GM19324 (cell line): ENCODE measurements at regions not wholly inside any gene's neighbourhood (a gene's known extent, or its start where the extent isn't known, plus 50 kb on each side); places are given as distances from the start of the nearest gene placed in this dataset.

ENCODE experiments used
- ATAC-seq: cut with Tn5 transposase; IDR thresholded peaks from one replicate; pipeline ENCODE4 v1.9.1; 2021; ENCODE audit warnings: mild to moderate bottlenecking, moderate library complexity; ENCODE audit not compliant: unreplicated experiment, low FRiP score

GRCh38 chr10:31587691-31588090 is 268.7 kb downstream of the ZEB1 start:
- ATAC-seq = no peak

- ATAC-seq = no peak
Observed at GRCh38 chr10:31586723-31587638, 268.0 kb downstream of the ZEB1 start.

- no peak for ATAC-seq
Observed at GRCh38 chr10:31584876-31585275, 265.9 kb downstream of the ZEB1 start.

- no peak for ATAC-seq
Observed at GRCh38 chr10:31584098-31584631, 265.1 kb downstream of the ZEB1 start.

DNA sequence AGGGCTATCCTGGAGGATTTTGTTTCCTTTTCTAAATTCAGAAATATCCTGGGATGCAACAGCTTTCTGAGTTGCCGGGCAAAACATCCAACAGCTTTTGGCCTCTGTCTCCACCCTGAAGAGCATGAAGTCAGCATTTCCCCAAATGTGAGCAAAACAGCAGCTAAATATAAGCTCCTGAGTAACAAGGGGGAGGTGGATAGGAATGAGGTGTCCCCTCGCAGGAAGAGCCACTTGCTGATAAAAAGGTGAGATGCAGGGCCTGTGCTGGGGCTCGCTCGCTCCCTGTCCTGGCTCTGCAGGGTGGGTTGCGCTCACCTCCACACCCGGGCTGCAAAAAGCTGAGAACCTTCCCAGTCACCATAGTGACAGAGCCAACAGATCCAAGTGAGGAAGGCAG is 264.3 kb downstream of the ZEB1 start:
- no peak for ATAC-seq

GRCh38 chr10:31582365-31583052 is 263.5 kb downstream of the ZEB1 start:
- ATAC-seq = no peak

DNA sequence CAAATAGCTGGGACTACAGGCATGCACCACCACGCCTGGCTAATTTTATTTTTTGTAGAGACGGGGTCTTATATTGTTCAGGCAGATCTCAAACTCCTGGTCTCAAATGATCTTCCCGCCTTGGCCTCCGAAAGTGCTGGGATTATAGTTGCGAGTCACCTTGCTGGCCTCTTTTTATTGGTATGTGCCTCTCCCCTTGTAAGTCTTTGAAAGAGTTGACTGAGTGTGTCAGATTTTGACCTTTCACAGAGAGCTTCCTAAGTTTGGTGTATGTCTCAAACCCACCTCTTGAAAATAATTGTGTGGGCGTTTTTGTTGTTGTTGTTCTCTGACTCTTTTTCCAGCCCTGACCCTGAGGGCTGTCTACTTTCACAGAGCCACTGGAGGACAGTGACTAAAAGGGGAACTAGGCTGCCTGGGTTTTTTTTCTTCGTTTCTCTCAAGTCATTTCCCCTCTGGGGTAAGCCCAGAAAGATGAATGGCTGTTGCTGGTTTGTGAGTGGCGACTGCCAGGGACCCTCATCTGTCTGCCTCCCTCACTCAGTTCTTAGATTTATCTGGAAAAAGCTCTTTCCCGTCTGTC is 262.8 kb downstream of the ZEB1 start:
- ATAC-seq = no peak

- ATAC-seq = no peak
Observed at GRCh38 chr10:31580646-31581045, 261.6 kb downstream of the ZEB1 start.
